PFSK-1 (cell line): ENCODE measurements at regions not wholly inside any gene's neighbourhood (a gene's known extent, or its start where the extent isn't known, plus 50 kb on each side); places are given as distances from the start of the nearest gene placed in this dataset.

ENCODE experiments used
- POLR2AphosphoS5 ChIP-seq: IDR thresholded peaks from 2 replicates; pipeline ENCODE4 v1.6.1; 2012; ENCODE audit warnings: low read depth, mild to moderate bottlenecking, control low read depth, low read length, moderate library complexity
- REST ChIP-seq, 2 experiments: IDR thresholded peaks; 2 replicates each; pipeline versions ENCODE4 v1.6.1 to v1.8.0; 2011 to 2012; ENCODE audit warnings: low read depth in 2 of 2, low read length in 2 of 2, control low read depth in 1 of 2, inconsistent platforms in 1 of 2, mild to moderate bottlenecking in 1 of 2, moderate library complexity in 1 of 2; ENCODE audit not compliant: insufficient read depth in 1 of 2

DNA sequence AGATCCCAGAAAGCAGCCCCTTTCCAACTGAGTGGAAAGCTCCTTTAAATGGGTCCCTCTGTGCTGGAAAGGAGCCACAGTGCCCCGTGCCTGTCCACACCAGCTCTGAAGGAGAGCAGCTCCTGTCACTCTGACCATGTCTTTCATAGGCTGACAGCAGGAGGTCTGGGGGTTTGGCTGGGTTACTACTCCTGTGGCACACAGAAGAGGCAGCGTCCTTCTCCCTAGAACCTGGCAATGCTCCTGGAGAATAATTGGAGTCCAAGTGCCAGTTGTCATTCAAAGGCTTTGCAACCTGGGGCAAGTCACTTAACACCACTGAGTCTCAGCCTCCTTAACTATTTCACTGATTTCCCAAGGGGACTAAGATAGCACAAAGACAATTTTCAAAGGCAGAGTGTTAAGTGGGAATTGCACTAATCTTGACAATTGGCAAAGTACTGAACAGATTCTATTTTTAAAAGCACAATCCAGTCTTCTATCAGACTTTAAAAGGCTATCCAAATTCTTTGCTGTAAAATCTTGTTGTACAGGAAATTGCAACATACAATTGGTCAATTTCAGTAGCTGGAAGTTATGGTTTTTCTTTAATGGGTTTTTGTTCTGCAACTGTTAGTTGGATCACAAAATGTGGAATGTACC lies 457.2 kb downstream of the KIF16B start:
- TF ChIP-seq POLR2AphosphoS5 (no peak), REST (IDR thresholded peaks at IDR 0.05; ENCODE audit: insufficient read depth in 1 of 2, low read depth in 2 of 2, low read length in 2 of 2) (no peak)
